ENCODE measurements at regions not wholly inside any gene's neighbourhood (a gene's known extent, or its start where the extent isn't known, plus 50 kb on each side); places are given as distances from the start of the nearest gene placed in this dataset.
A peak's percentile ranks its signal among the peaks of the same experiment; 100 is the strongest.

DNA sequence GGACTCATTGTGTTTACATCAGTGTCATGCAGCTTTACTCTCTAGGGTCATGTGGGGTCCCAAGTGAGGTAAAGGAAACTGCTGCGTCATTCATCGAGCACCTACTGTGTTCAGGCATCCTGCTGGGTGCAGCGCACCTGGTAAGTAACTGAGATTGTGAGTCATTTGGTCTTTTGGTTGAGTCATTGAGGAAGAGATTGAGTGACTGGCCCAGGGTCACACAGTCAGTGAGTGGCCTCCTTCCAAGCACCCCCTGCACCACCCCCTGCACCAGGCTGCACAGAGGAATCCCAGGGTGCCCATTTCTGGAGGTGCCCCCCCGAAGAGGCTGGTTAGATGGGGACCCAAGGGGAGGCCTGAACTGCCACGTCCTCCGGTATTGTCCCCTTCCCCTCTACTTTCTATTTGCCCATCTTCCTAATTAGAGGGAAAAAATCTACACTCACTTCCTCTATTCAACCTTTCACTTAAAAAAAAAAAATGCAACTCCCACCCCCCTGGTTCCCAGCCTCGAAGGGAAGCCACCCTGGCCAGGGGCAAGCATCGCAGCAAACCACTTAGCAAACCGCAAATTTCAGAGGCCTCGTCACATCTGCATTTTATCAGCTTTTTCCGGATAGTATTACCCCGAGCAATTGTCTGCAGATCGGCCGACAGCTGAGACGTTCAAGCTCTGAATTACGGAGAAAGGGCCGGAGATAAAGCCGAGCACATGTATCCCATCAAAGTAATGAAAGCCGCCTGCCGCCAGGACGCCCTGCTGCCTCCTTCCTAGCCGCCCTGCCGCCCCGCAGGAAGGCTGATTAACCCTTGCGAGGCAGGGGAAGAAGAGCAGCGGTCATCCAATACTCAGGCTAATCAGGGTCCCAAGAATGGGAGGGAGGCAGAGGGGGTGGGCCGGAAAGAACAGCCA, 96.3 kb upstream of the MSX1 start (continued):
- TF ChIP-seq, protein P1, sequence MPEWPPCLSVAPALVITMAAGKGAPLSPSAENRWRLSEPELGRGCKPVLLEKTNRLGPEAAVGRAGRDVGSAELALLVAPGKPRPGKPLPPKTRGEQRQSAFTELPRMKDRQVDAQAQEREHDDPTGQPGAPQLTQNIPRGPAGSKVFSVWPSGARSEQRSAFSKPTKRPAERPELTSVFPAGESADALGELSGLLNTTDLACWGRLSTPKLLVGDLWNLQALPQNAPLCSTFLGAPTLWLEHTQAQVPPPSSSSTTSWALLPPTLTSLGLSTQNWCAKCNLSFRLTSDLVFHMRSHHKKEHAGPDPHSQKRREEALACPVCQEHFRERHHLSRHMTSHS (tag by site-specific recombination; IDR thresholded peaks at IDR 0.05) = no peak
- TF ChIP-seq ZNF623 (tag by site-specific recombination; IDR thresholded peaks at IDR 0.05) = no peak
- peak; percentile 54; the same call in 1 of the 2 replicates for TF ChIP-seq ZBTB17 (tag by site-specific recombination; IDR thresholded peaks at IDR 0.05)
- no peak for TF ChIP-seq SALL2 (tag by site-specific recombination; IDR thresholded peaks at IDR 0.05; ENCODE audit: borderline replicate concordance)
- TF ChIP-seq, protein P2, sequence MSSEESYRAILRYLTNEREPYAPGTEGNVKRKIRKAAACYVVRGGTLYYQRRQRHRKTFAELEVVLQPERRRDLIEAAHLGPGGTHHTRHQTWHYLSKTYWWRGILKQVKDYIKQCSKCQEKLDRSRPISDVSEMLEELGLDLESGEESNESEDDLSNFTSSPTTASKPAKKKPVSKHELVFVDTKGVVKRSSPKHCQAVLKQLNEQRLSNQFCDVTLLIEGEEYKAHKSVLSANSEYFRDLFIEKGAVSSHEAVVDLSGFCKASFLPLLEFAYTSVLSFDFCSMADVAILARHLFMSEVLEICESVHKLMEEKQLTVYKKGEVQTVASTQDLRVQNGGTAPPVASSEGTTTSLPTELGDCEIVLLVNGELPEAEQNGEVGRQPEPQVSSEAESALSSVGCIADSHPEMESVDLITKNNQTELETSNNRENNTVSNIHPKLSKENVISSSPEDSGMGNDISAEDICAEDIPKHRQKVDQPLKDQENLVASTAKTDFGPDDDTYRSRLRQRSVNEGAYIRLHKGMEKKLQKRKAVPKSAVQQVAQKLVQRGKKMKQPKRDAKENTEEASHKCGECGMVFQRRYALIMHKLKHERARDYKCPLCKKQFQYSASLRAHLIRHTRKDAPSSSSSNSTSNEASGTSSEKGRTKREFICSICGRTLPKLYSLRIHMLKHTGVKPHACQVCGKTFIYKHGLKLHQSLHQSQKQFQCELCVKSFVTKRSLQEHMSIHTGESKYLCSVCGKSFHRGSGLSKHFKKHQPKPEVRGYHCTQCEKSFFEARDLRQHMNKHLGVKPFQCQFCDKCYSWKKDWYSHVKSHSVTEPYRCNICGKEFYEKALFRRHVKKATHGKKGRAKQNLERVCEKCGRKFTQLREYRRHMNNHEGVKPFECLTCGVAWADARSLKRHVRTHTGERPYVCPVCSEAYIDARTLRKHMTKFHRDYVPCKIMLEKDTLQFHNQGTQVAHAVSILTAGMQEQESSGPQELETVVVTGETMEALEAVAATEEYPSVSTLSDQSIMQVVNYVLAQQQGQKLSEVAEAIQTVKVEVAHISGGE (tag by site-specific recombination; conservative IDR thresholded peaks at IDR 0.05; ENCODE audit: low read depth) = no peak
- TF ChIP-seq ZSCAN16 (tag by site-specific recombination; IDR thresholded peaks at IDR 0.05) = no peak
- TF ChIP-seq ZNF558 (tag by site-specific recombination; IDR thresholded peaks at IDR 0.05) = no peak
- no peak for TF ChIP-seq EGR2 (tag by site-specific recombination; IDR thresholded peaks at IDR 0.05; ENCODE audit: low read depth)
- TF ChIP-seq ZNF138 (tag by site-specific recombination; IDR thresholded peaks at IDR 0.05; ENCODE audit: borderline replicate concordance) = no peak
- TF ChIP-seq, protein P3, sequence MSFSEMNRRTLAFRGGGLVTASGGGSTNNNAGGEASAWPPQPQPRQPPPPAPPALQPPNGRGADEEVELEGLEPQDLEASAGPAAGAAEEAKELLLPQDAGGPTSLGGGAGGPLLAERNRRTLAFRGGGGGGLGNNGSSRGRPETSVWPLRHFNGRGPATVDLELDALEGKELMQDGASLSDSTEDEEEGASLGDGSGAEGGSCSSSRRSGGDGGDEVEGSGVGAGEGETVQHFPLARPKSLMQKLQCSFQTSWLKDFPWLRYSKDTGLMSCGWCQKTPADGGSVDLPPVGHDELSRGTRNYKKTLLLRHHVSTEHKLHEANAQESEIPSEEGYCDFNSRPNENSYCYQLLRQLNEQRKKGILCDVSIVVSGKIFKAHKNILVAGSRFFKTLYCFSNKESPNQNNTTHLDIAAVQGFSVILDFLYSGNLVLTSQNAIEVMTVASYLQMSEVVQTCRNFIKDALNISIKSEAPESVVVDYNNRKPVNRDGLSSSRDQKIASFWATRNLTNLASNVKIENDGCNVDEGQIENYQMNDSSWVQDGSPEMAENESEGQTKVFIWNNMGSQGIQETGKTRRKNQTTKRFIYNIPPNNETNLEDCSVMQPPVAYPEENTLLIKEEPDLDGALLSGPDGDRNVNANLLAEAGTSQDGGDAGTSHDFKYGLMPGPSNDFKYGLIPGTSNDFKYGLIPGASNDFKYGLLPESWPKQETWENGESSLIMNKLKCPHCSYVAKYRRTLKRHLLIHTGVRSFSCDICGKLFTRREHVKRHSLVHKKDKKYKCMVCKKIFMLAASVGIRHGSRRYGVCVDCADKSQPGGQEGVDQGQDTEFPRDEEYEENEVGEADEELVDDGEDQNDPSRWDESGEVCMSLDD (tag by site-specific recombination; IDR thresholded peaks at IDR 0.05) = no peak
- TF ChIP-seq BCL11B (tag by site-specific recombination; IDR thresholded peaks at IDR 0.05; ENCODE audit: low read depth) = no peak
- TF ChIP-seq, protein P4, sequence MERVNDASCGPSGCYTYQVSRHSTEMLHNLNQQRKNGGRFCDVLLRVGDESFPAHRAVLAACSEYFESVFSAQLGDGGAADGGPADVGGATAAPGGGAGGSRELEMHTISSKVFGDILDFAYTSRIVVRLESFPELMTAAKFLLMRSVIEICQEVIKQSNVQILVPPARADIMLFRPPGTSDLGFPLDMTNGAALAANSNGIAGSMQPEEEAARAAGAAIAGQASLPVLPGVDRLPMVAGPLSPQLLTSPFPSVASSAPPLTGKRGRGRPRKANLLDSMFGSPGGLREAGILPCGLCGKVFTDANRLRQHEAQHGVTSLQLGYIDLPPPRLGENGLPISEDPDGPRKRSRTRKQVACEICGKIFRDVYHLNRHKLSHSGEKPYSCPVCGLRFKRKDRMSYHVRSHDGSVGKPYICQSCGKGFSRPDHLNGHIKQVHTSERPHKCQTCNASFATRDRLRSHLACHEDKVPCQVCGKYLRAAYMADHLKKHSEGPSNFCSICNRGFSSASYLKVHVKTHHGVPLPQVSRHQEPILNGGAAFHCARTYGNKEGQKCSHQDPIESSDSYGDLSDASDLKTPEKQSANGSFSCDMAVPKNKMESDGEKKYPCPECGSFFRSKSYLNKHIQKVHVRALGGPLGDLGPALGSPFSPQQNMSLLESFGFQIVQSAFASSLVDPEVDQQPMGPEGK (tag by site-specific recombination; IDR thresholded peaks at IDR 0.05) = no peak
- no peak for TF ChIP-seq ZNF792 (tag by site-specific recombination; IDR thresholded peaks at IDR 0.05)
- no peak for TF ChIP-seq ZNF423 (tag by site-specific recombination; IDR thresholded peaks at IDR 0.05)
- no peak for TF ChIP-seq ZNF426 (tag by site-specific recombination; IDR thresholded peaks at IDR 0.05)
- no peak for TF ChIP-seq KLF9 (tag by site-specific recombination; IDR thresholded peaks at IDR 0.05; ENCODE audit: low read depth)
- TF ChIP-seq GLI4 (tag by site-specific recombination; IDR thresholded peaks at IDR 0.05) = no peak
- TF ChIP-seq ZNF433 (tag by site-specific recombination; IDR thresholded peaks at IDR 0.05; ENCODE audit: low read depth) = no peak
- peak; percentile 95 for TF ChIP-seq TCF7L2 (IDR thresholded peaks at IDR 0.05; ENCODE audit: borderline replicate concordance, low read depth, low read length)
- peak; percentile 86; the same call in 1 of the 2 replicates for TF ChIP-seq TRIM28 (IDR thresholded peaks at IDR 0.05; ENCODE audit: borderline replicate concordance, low read length)
- TF ChIP-seq, protein P5, sequence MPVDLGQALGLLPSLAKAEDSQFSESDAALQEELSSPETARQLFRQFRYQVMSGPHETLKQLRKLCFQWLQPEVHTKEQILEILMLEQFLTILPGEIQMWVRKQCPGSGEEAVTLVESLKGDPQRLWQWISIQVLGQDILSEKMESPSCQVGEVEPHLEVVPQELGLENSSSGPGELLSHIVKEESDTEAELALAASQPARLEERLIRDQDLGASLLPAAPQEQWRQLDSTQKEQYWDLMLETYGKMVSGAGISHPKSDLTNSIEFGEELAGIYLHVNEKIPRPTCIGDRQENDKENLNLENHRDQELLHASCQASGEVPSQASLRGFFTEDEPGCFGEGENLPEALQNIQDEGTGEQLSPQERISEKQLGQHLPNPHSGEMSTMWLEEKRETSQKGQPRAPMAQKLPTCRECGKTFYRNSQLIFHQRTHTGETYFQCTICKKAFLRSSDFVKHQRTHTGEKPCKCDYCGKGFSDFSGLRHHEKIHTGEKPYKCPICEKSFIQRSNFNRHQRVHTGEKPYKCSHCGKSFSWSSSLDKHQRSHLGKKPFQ (tag by site-specific recombination; IDR thresholded peaks at IDR 0.05) = 0 out of 2 replicates have a peak, but pooled peaks have one; percentile 40
- TF ChIP-seq, protein P6, sequence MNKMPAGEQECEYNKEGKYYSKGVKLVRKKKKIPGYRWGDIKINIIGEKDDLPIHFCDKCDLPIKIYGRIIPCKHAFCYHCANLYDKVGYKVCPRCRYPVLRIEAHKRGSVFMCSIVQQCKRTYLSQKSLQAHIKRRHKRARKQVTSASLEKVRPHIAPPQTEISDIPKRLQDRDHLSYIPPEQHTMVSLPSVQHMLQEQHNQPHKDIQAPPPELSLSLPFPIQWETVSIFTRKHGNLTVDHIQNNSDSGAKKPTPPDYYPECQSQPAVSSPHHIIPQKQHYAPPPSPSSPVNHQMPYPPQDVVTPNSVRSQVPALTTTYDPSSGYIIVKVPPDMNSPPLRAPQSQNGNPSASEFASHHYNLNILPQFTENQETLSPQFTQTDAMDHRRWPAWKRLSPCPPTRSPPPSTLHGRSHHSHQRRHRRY (tag by site-specific recombination; IDR thresholded peaks at IDR 0.05) = no peak
- TF ChIP-seq SP7 (tag by site-specific recombination; IDR thresholded peaks at IDR 0.05) = peak; percentile 14; the same call in 1 of the 2 replicates
- TF ChIP-seq RBAK (tag by site-specific recombination; IDR thresholded peaks at IDR 0.05) = no peak
- TF ChIP-seq, protein P7, sequence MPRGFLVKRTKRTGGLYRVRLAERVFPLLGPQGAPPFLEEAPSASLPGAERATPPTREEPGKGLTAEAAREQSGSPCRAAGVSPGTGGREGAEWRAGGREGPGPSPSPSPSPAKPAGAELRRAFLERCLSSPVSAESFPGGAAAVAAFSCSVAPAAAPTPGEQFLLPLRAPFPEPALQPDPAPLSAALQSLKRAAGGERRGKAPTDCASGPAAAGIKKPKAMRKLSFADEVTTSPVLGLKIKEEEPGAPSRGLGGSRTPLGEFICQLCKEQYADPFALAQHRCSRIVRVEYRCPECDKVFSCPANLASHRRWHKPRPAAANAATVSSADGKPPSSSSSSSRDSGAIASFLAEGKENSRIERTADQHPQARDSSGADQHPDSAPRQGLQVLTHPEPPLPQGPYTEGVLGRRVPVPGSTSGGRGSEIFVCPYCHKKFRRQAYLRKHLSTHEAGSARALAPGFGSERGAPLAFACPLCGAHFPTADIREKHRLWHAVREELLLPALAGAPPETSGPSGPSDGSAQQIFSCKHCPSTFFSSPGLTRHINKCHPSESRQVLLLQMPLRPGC (tag by site-specific recombination; IDR thresholded peaks at IDR 0.05) = 0 out of 2 replicates have a peak, but pooled peaks have one; percentile 22

Data from HEK293 (cell line).